B cell (primary cell): ENCODE measurements at regions not wholly inside any gene's neighbourhood (a gene's known extent, or its start where the extent isn't known, plus 50 kb on each side); places are given as distances from the start of the nearest gene placed in this dataset.

ENCODE experiments used
- ATAC-seq: fragments of 200-7000 bp; cut with Tn5 transposase; one replicate; pipeline ENCODE4 v1.10.0; 2021; ENCODE audit warnings: low read depth, mild to moderate bottlenecking, moderate number of reproducible peaks, moderate library complexity
- CTCF ChIA-PET: fragments of 350-600 bp; sonication (Branson Sonifier 250); formaldehyde crosslinking; loops from one replicate; lab custom pipeline; 2021; ENCODE audit warnings: antibody characterized with exemption, inconsistent platforms; lab: Charles Lee
- POLR2A ChIA-PET: fragments of 350-600 bp; sonication (Branson Sonifier 250); formaldehyde crosslinking; loops from one replicate; lab custom pipeline; 2021; ENCODE audit warnings: antibody characterized with exemption; lab: Charles Lee
- DNase-seq: peaks from one replicate; pipeline ENCODE4 v3.0.0; 2013
- H2AFZ ChIP-seq: 2 replicates; pipeline ENCODE4 v1.6.1; 2012; ENCODE audit warnings: mild to moderate bottlenecking, low read depth, low read length; ENCODE audit not compliant: insufficient read depth, poor library complexity, severe bottlenecking
- H3K27ac ChIP-seq, 2 donors: 1 replicate in 1 of 2; 2 replicates in 1 of 2; pipeline ENCODE4 v1.5.1; 2012 to 2013; ENCODE audit warnings: low read length in 2 of 2, mild to moderate bottlenecking in 2 of 2, moderate library complexity in 1 of 2
- H3K27me3 ChIP-seq, 4 experiments: fragments of 200-600 bp in 1 of 4; sonication (generic) in 1 of 4; replicated peaks in 1 of 4; 1 replicate in 2 of 4; 2 replicates in 2 of 4; pipeline versions ENCODE4 v1.6.1 to v1.7.0; 2013 to 2016; ENCODE audit warnings: low read length in 3 of 4, mild to moderate bottlenecking in 2 of 4, mixed read lengths in 1 of 4, moderate library complexity in 1 of 4; ENCODE audit not compliant: insufficient read depth in 4 of 4, control insufficient read depth in 3 of 4; ENCODE audit errors: control extremely low read depth in 1 of 4
- H3K36me3 ChIP-seq, 2 experiments: replicated peaks in 1 of 2; 1 replicate in 1 of 2; 2 replicates in 1 of 2; pipeline versions ENCODE4 v1.6.1 to v1.7.1; 2013; ENCODE audit warnings: low read length in 1 of 2; ENCODE audit not compliant: insufficient read depth in 2 of 2, control insufficient read depth in 1 of 2; ENCODE audit errors: control extremely low read depth in 1 of 2, extremely low read depth in 1 of 2
- H3K4me1 ChIP-seq, 2 donors: fragments of 200-600 bp in 1 of 2; sonication (generic) in 1 of 2; 1 replicate in 1 of 2; 2 replicates in 1 of 2; pipeline versions ENCODE4 v1.5.1 to v1.6.1; 2013 to 2017; ENCODE audit warnings: low read length in 2 of 2; ENCODE audit not compliant: control insufficient read depth in 2 of 2, insufficient read depth in 2 of 2
- H3K4me2 ChIP-seq: replicated peaks from 2 replicates; pipeline ENCODE3; 2012; ENCODE audit warnings: mild to moderate bottlenecking, low read depth, low read length; ENCODE audit not compliant: poor library complexity, severe bottlenecking
- H3K4me3 ChIP-seq, 5 experiments: fragments of 200-600 bp in 1 of 5; sonication (generic) in 1 of 5; 1 replicate in 3 of 5; 2 replicates in 2 of 5; pipeline versions ENCODE4 v1.5.1 to v1.7.0; 2011 to 2016; ENCODE audit warnings: low read length in 4 of 5, mild to moderate bottlenecking in 4 of 5, low read depth in 2 of 5, control low read depth in 1 of 5, moderate library complexity in 1 of 5; ENCODE audit not compliant: insufficient read depth in 1 of 5; ENCODE audit errors: control extremely low read depth in 1 of 5, extremely low read depth in 1 of 5
- H3K79me2 ChIP-seq: fragments of 200-600 bp; sonication (generic); one replicate; pipeline ENCODE4 v1.6.0; 2016; ENCODE audit warnings: low read length; ENCODE audit not compliant: control insufficient read depth, insufficient read depth
- H3K9ac ChIP-seq: fragments of 200-600 bp; sonication (generic); 2 replicates; pipeline ENCODE4 v1.6.1; 2017; ENCODE audit warnings: mild to moderate bottlenecking, low read length, moderate library complexity
- H3K9me3 ChIP-seq, 3 donors: one replicate each; pipeline versions ENCODE4 v1.6.1 to v1.7.1; 2013; ENCODE audit warnings: low read length in 2 of 3; ENCODE audit not compliant: control insufficient read depth in 2 of 3, insufficient read depth in 1 of 3; ENCODE audit errors: control extremely low read depth in 1 of 3
- H4K20me1 ChIP-seq: 2 replicates; pipeline ENCODE4 v1.6.0; 2012; ENCODE audit warnings: mild to moderate bottlenecking, low read length; ENCODE audit not compliant: insufficient read depth, control insufficient read depth, poor library complexity, severe bottlenecking
- H3K27ac Mint-ChIP-seq: one replicate; pipeline ENCODE4 v1.8.0; 2021; ENCODE audit warnings: mixed read lengths
- H3K27me3 Mint-ChIP-seq: one replicate; pipeline ENCODE4 v1.8.0; 2021; ENCODE audit warnings: mixed read lengths
- H3K4me1 Mint-ChIP-seq: one replicate; pipeline ENCODE4 v1.8.0; 2021; ENCODE audit warnings: mixed read lengths
- H3K4me3 Mint-ChIP-seq: one replicate; pipeline ENCODE4 v1.8.0; 2021; ENCODE audit warnings: mixed read lengths
- H3K9me3 Mint-ChIP-seq: one replicate; pipeline ENCODE4 v1.8.0; 2022; ENCODE audit warnings: mixed read lengths; ENCODE audit not compliant: insufficient read depth
- EZH2 ChIP-seq: IDR thresholded peaks from 2 replicates; pipeline ENCODE4 v1.6.1; 2012; ENCODE audit warnings: borderline replicate concordance, low read depth, mild to moderate bottlenecking, moderate library complexity, low read length; ENCODE audit not compliant: insufficient read depth, poor library complexity, severe bottlenecking
- WGBS: methylation state at CpG from one replicate; pipeline ENCODE4 v1.1.5; 2013; ENCODE audit warnings: missing lambda C conversion rate; ENCODE audit not compliant: insufficient coverage; 5-methylcytosine and 5-hydroxymethylcytosine counted together
- intact Hi-C: fragments of 100-400 bp; cut with micrococcal nuclease; formaldehyde crosslinking; loops from one replicate; pipeline ENCODE4 v1.10.0; 2022
- TF ChIP-seq, protein P1 (sequence below): fragments of 200-600 bp; IDR thresholded peaks from one replicate; pipeline ENCODE4 v1.8.0; 2022; ENCODE audit warnings: antibody characterized with exemption, mild to moderate bottlenecking

DNA sequence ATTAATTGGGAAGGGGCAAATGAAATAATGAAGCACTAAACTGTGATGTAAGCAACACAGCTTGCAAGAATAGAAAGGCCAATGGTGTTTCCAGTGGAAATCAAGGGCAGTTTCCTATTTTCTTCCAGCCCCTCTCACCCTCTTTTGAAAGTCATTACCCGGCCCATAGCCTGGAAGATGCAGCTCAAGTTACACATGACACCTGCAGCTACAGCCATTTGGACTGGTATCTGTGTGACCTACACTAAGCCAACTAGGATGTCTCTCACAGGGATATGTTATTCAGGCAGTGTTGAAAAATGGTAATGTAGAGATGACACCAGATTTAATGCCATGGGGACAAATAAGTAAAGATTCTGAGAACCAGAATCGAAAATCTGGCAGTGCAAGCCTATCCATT lies 439.4 kb upstream of the ZNF462 start:
- H3K27ac Mint-ChIP-seq: no peak overlapping the region
- no peaks in the 10 kb centered on the region for H4K20me1 ChIP-seq
- no peak overlapping the region for H3K4me3 Mint-ChIP-seq
- H3K4me3 ChIP-seq: no peak overlapping the region
- CTCF ChIA-PET: no interaction called here
- no peaks in the 10 kb centered on the region for H3K27me3 ChIP-seq
- H3K4me1 Mint-ChIP-seq: no peaks in the 10 kb centered on the region
- TF ChIP-seq EZH2: no peak
- TF ChIP-seq, protein P1, sequence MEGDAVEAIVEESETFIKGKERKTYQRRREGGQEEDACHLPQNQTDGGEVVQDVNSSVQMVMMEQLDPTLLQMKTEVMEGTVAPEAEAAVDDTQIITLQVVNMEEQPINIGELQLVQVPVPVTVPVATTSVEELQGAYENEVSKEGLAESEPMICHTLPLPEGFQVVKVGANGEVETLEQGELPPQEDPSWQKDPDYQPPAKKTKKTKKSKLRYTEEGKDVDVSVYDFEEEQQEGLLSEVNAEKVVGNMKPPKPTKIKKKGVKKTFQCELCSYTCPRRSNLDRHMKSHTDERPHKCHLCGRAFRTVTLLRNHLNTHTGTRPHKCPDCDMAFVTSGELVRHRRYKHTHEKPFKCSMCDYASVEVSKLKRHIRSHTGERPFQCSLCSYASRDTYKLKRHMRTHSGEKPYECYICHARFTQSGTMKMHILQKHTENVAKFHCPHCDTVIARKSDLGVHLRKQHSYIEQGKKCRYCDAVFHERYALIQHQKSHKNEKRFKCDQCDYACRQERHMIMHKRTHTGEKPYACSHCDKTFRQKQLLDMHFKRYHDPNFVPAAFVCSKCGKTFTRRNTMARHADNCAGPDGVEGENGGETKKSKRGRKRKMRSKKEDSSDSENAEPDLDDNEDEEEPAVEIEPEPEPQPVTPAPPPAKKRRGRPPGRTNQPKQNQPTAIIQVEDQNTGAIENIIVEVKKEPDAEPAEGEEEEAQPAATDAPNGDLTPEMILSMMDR: no peak
- no peaks in the 10 kb centered on the region for H3K9me3 ChIP-seq
- ATAC-seq (no peak), DNase-seq (no peak)
- WGBS: 7% methylated on average over 1 of the region's 2 CpGs
- no peaks in the 10 kb centered on the region for H3K79me2 ChIP-seq
- H3K4me1 ChIP-seq: no peaks in the 10 kb centered on the region
- peaks cover 3% of the 10 kb centered on the region for H3K27me3 Mint-ChIP-seq
- POLR2A ChIA-PET: no interaction called here
- no peak overlapping the region for H3K4me2 ChIP-seq
- H3K9me3 Mint-ChIP-seq: peaks cover 2% of the 10 kb centered on the region
- no peak overlapping the region for H3K9ac ChIP-seq
- H2AFZ ChIP-seq: no peak overlapping the region
- H3K27ac ChIP-seq: no peak overlapping the region
- intact Hi-C loops: no loop called here
- H3K36me3 ChIP-seq: no peaks in the 10 kb centered on the region

DNA sequence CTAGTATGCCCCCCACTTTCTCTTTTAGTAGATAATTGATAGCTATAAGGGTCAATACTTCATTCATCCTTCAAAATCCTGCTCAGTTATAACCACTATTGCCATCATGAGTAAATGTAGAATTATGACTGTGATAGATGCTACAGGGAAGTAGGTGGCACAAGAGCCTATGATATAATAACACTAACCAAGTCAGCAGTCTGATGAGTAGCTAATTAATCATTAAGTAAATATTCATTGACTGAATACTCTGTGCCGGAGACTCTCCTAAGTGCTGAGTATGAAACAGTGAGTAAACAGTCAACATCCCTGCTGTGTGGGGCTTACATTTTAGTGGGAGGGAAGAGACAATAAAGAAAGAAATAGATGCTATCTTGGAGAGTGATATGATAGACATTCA lies 430.3 kb upstream of the ZNF462 start:
- Histone ChIP-seq H3K4me2 (no peak overlapping the region), H3K27ac (no peak overlapping the region), H3K27me3 (no peaks in the 10 kb centered on the region), H3K4me1 (no peaks in the 10 kb centered on the region), H3K79me2 (no peaks in the 10 kb centered on the region), H3K9ac (no peak overlapping the region), H3K36me3 (no peaks in the 10 kb centered on the region), H3K4me3 (no peak overlapping the region), H4K20me1 (no peaks in the 10 kb centered on the region), H2AFZ (no peak overlapping the region), H3K9me3 (no peaks in the 10 kb centered on the region)
- no CpG with 5 or more reads among the region's 1 CpG for WGBS
- intact Hi-C loops: no loop called here
- no peak for TF ChIP-seq EZH2
- TF ChIP-seq, protein P1: no peak
- H3K27ac Mint-ChIP-seq: no peak overlapping the region
- no peaks in the 10 kb centered on the region for H3K27me3 Mint-ChIP-seq
- ChIA-PET POLR2A (no interaction called here), CTCF (no interaction called here)
- H3K4me1 Mint-ChIP-seq: no peaks in the 10 kb centered on the region
- no peaks in the 10 kb centered on the region for H3K9me3 Mint-ChIP-seq
- DNase-seq (no peak), ATAC-seq (no peak)
- no peak overlapping the region for H3K4me3 Mint-ChIP-seq
